ENCODE measurements at regions not wholly inside any gene's neighbourhood (a gene's known extent, or its start where the extent isn't known, plus 50 kb on each side); places are given as distances from the start of the nearest gene placed in this dataset.

DNA sequence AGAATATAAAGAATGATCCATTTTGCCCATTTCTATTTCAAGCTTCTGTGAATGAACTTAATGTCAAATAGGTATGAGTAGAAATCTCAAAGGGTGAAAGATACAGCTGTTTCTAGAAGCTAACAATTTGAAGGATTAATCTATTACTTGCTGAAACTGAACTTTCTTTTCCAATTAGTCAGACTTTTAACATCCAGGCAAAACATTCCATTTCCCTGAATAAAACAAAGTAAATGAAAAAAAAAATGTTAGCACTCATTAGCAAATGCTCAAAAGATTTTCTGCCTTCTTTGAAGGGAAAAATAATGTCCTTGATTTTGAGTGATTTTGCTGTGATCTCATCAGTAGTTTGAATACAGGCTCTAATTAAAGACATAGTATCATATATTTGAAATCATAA lies 447.6 kb upstream of the PRMT6 start:
- TF ChIP-seq GABPA (IDR thresholded peaks at IDR 0.05; ENCODE audit: low read depth) (no peak), POLR2AphosphoS5 (IDR thresholded peaks at IDR 0.05; ENCODE audit: low read depth) (no peak)
- TF ChIP-seq, protein P1, sequence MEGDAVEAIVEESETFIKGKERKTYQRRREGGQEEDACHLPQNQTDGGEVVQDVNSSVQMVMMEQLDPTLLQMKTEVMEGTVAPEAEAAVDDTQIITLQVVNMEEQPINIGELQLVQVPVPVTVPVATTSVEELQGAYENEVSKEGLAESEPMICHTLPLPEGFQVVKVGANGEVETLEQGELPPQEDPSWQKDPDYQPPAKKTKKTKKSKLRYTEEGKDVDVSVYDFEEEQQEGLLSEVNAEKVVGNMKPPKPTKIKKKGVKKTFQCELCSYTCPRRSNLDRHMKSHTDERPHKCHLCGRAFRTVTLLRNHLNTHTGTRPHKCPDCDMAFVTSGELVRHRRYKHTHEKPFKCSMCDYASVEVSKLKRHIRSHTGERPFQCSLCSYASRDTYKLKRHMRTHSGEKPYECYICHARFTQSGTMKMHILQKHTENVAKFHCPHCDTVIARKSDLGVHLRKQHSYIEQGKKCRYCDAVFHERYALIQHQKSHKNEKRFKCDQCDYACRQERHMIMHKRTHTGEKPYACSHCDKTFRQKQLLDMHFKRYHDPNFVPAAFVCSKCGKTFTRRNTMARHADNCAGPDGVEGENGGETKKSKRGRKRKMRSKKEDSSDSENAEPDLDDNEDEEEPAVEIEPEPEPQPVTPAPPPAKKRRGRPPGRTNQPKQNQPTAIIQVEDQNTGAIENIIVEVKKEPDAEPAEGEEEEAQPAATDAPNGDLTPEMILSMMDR (IDR thresholded peaks at IDR 0.05; ENCODE audit: insufficient read depth, low read length) = no peak
